ENCODE measurements at regions not wholly inside any gene's neighbourhood (a gene's known extent, or its start where the extent isn't known, plus 50 kb on each side); places are given as distances from the start of the nearest gene placed in this dataset.

- intact Hi-C loops (cut with micrococcal nuclease) = no loop called here
- FAIRE-seq (no peak), DNase-seq (ENCODE audit: low read depth, low spot score) (no peak)
- Histone ChIP-seq H3K9ac (replicated peaks; ENCODE audit: extremely low read depth, insufficient read depth, low read length) (no peak overlapping the region), H3K4me3 (replicated peaks in 1 of 3; ENCODE audit: insufficient read depth in 1 of 3, low read depth in 1 of 3, low read length in 3 of 3) (no peak overlapping the region), H3K4me1 (ENCODE audit: control insufficient read depth, extremely low read depth, insufficient read depth, low read length) (no peaks in the 10 kb centered on the region), H3K27ac (ENCODE audit: insufficient read depth, low read depth, low read length) (no peak overlapping the region), H3K27me3 (ENCODE audit: control insufficient read depth in 2 of 2, insufficient read depth in 2 of 2, low read length in 2 of 2) (no peaks in the 10 kb centered on the region), H2AFZ (ENCODE audit: low read depth, low read length) (no peak overlapping the region), H3K9me1 (replicated peaks; ENCODE audit: control insufficient read depth, extremely low read depth, insufficient read depth, low read length) (no peaks in the 10 kb centered on the region), H3K4me2 (ENCODE audit: insufficient read depth, low read length) (no peak overlapping the region), H3K9me3 (replicated peaks; ENCODE audit: control insufficient read depth, insufficient read depth, low read length) (no peaks in the 10 kb centered on the region), H3K79me2 (ENCODE audit: control insufficient read depth, insufficient read depth, low read length) (no peaks in the 10 kb centered on the region), H4K20me1 (replicated peaks; ENCODE audit: control insufficient read depth, extremely low read depth, insufficient read depth, low read length) (no peaks in the 10 kb centered on the region), H3K36me3 (ENCODE audit: control insufficient read depth in 2 of 2, extremely low read depth in 1 of 2, insufficient read depth in 2 of 2, low read length in 2 of 2) (no peaks in the 10 kb centered on the region)
- CTCF ChIA-PET = no interaction called here
- dilution Hi-C loops (cut with MboI; ENCODE audit: extremely low pct_ligation_motif_present, low sequenced_read_pairs) = no loop called here
- BruUV-seq (replicated peaks) = no TSS peak
- no peak for TF ChIP-seq JUN (IDR thresholded peaks at IDR 0.05; ENCODE audit: borderline replicate concordance, insufficient read depth, insufficient read length, low read depth)
- TF ChIP-seq CTCF (IDR thresholded peaks at IDR 0.05; ENCODE audit: extremely low read depth in 1 of 2, insufficient read depth in 1 of 2, low read depth in 1 of 2, low read length in 2 of 2) = no peak
- TF ChIP-seq POLR2A (IDR thresholded peaks at IDR 0.05; ENCODE audit: low read depth, low read length) = no peak
- TF ChIP-seq MYC (IDR thresholded peaks at IDR 0.05; ENCODE audit: low read depth, low read length) = no peak
- no peak for TF ChIP-seq EZH2 (IDR thresholded peaks at IDR 0.05; ENCODE audit: borderline replicate concordance, low read depth, low read length, severe bottlenecking)
- TF ChIP-seq FOS (IDR thresholded peaks at IDR 0.05; ENCODE audit: borderline replicate concordance, insufficient read depth, low read length) = no peak
- TF ChIP-seq GATA2 (IDR thresholded peaks at IDR 0.05; ENCODE audit: insufficient read depth, insufficient read length, low read depth, low read length) = no peak
- no peak for TF ChIP-seq MAX (IDR thresholded peaks at IDR 0.05; ENCODE audit: insufficient read depth, insufficient read length)
- no peak for TF ChIP-seq POLR2AphosphoS5 (IDR thresholded peaks at IDR 0.05; ENCODE audit: insufficient read depth, low read depth, low read length)
- POLR2A ChIA-PET = no interaction called here
These were observed 102.4 kb upstream of the FIBIN start for GRCh38 chr11:26891501-26891900.

Data from endothelial cell of umbilical vein (primary cell).